Inferior parietal cortex (tissue), 1 donor: ENCODE measurements at regions not wholly inside any gene's neighbourhood (a gene's known extent, or its start where the extent isn't known, plus 50 kb on each side); places are given as distances from the start of the nearest gene placed in this dataset.

Experiments used
- DNase-seq: peaks from one replicate; pipeline ENCODE4 v3.0.0-alpha.2; 2016; ENCODE audit errors: extremely low spot score

DNA sequence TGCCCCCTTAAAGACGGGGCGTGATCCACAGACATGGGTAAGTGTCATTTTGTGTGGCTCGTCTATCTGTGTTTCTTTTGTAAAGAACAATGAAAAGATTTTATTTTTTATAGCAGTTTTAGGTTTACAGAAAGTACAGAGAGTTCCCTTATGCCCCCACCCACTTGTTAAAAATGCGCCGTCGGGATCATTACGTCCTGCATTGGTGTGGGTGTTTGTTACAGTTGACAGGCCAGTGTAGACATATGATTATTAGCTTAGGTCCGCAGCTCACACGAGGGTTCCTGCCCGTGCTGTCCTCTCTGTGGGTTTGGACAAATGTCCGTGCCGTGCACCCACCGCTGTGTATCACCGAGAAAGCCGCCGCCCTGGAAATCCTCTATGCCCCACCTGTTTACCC lies 50.5 kb downstream of the RGS12 start:
- DNase-seq = no peak

DNA sequence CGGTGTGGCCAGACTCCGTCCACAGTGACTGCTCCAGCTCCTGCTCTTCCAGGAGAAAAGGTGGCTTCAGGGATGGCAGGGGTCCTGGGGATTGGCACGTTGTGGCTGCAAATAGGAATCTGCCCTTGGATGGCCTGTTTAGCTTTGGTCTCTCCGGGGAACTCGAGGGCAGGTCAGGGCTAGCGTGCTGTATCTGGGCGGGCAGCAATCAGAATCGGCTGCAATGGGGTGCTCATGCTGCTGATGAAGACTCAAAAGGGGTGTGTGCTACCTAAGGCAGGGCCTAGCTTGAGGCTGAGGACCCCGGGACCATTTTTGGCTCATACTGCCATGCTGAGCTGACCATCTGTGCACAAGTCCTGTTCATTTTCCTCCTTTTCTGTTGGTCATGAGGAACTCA lies 51.3 kb downstream of the RGS12 start:
- DNase-seq = no peak

DNA sequence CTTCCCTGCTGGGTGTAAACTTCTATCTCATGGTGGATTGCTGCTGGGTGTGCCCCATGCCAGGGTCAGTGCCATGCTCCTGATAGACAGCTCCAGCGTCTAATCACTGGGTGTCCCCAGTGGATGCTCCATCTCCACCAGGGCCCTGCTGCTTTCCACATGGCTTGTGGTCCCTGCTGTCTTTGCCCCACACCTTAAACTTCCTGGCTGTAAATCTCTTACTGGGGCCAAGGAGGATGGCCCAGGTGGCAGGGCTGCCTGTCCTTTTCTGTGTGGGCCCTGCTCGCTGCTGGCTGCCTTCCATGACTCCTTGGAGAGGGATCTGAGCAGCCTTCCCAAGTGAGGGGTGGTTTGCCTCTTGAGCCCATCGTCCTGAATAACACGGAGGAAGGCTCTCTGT lies 51.8 kb downstream of the RGS12 start:
- no peak for DNase-seq

- DNase-seq = no peak
Observed at GRCh38 chr4:3345384-3345783, 52.6 kb downstream of the RGS12 start.

- peak; percentile 91 for DNase-seq
Observed at GRCh38 chr4:3346146-3346545, 53.3 kb downstream of the RGS12 start.

DNA sequence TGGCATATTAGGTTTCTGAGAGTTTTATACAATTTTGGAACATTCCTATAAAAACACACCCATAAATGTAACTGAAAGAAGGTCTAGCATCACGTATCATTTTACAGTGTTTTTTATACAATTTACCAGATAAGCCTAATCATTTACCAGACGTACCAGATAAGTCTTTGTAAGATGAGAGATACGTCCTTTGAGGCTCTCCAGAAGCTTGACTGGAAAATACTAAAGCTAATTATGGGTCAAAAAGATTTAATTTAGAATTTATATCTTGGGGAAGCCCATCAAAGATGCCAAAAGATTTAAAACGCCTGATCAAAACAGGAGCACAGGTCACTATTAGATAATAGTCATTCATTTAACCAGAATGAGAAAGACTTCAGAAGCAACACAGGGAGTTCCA lies 55.0 kb downstream of the RGS12 start:
- DNase-seq = no peak

DNA sequence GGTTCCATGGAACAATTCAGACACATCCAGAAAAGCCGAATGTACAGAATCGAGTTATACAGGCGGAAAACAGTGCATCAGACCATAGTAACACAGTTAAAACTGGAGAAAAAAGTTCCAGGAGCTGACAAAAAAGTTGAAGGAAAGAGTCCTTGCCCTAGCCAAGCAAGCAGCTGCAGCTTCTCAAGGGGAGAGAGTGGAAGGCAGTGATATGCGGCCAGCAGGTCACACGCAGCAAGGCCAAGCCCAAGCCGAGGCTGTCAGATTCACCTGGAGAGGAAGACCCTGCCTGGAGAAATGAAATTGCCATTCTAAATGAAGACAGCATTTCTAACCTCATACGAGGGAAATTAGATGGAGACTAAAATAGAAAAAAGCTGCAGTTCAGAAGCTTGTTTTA lies 55.8 kb downstream of the RGS12 start:
- no peak for DNase-seq

GRCh38 chr4:3349116-3349515 lies 56.3 kb downstream of the RGS12 start:
- DNase-seq = no peak

GRCh38 chr4:3351997-3352396 lies 59.2 kb downstream of the RGS12 start:
- DNase-seq = no peak

DNA sequence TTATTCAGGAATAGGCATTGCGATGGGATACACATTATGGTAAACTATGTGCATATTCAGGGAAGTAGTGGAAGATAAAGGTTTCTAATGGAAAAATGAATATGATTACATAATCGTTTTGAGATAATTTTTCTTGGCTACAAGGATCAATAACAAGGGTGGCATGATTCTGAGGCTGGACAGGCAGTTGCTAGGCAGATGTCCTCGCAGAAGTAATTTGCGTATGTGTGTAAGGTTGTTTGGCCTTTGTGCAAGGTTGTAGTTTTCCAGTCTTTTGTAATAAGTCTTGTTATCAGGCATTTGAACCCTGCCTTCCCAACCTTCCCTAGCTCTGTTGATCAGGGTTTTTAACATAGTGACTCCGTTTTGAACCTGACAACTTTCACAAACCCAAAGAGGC lies 59.7 kb downstream of the RGS12 start:
- no peak for DNase-seq

GRCh38 chr4:3352941-3353594 lies 60.2 kb downstream of the RGS12 start:
- DNase-seq = no peak

GRCh38 chr4:3353752-3354454 lies 61.1 kb downstream of the RGS12 start:
- no peak for DNase-seq

DNA sequence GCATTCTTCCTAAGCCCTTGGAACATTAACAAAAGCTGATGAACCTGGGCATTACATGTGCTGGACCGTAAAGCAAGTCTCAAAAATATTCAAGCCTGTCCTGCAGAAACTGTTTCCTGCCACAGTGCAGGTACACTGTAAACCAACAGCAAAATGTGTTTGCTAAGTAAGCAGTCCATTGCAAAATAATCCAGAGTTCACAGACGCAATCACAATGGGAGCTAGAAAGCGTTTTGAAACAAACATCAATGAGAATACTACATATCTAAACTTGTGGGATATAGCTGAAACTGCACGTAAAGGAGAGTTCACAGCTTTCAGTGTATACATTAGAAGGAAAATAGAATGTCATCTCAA lies 61.6 kb downstream of the RGS12 start:
- DNase-seq = no peak

DNA sequence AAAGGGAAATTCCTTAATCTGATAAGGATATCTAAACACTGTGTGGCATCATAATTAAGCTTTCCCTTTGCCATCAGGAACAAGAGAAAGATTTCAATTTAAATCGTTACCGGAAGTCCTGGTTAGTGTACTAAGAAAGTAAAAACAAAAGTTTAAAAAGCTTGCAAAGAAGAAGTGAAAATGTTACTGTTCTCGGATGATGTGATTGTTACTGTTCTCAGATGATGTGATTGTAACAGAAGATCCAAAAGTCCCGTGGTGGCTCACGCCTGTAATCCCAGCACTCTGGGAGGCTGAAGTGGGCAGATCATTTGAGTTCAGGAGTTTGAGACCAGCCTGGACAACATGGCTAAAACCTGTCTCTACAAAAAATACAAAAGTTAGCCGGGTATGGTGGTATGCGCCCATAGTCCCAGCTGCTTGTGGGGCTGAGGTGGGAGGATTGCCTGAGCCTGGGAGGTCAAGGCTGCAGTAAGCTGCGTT lies 62.5 kb downstream of the RGS12 start:
- no peak for DNase-seq

GRCh38 chr4:3358656-3359055 lies 65.8 kb downstream of the RGS12 start:
- no peak for DNase-seq

GRCh38 chr4:3360777-3361176 lies 68.0 kb downstream of the RGS12 start:
- DNase-seq = no peak

- DNase-seq = no peak
Observed at GRCh38 chr4:3361406-3361805, 68.6 kb downstream of the RGS12 start.

- DNase-seq = no peak
Observed at GRCh38 chr4:3361896-3362295, 69.1 kb downstream of the RGS12 start.

GRCh38 chr4:3362431-3363287 lies 69.8 kb downstream of the RGS12 start:
- DNase-seq = no peak

DNA sequence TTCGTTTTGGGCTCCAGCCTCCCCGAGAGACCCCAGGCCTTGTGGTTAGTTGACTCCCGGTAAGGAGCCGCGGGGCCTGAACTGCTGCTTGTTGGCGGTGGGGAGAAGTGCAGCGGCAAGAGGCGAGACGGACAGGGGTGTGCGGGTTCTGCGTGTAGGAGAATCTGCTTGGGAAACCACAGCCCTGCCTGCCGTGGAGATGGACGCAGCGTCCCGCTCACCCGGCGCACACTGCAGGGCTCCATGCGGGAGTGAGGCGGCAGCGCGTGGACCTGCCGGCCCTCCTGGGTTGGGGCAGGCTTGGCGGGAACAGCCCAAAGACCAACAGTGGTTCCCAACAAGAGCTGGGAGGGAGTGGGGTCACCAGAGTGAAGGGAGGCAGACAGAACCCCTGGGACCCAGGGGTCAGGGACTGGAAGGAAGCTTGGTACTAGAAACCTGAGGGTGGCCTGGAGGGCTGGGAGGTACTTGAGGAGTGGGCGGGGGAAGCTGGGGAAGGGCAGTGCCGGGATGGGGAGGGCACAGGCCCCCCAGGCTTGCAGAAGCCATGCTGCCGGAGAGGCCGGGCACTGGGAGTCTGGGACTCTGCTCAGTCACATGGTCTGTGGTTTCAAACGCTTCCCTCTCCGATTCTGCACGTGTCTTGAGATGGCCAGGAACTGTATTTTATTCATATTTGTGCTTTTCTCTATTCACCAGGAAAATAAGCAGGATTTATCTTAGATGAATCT lies 70.8 kb downstream of the RGS12 start:
- DNase-seq = no peak

- no peak for DNase-seq
Observed at GRCh38 chr4:3364199-3364598, 71.4 kb downstream of the RGS12 start.
